HepG2 (cell line): ENCODE measurements at regions not wholly inside any gene's neighbourhood (a gene's known extent, or its start where the extent isn't known, plus 50 kb on each side); places are given as distances from the start of the nearest gene placed in this dataset.

Experiments
- ATAC-seq: fragments of 200-7000 bp; cut with Tn5 transposase; 3 replicates; pipeline ENCODE4 v1.9.1; 2020; ENCODE audit warnings: mild to moderate bottlenecking, moderate library complexity
- BruUV-seq: library from RNA; stranded (reverse); fragments of 400-500 nt; replicated peaks from 2 replicates; lab custom pipeline; 2021; lab: Mats Ljungman, UMichigan
- CTCF ChIA-PET: fragments of 300-600 bp; formaldehyde crosslinking; extraction: SDS; loops from one replicate; lab custom pipeline; 2021; ENCODE audit warnings: low total read pairs, inconsistent platforms, low intra/inter-chr PET ratio; lab: Yijun Ruan, JAX
- POLR2A ChIA-PET: fragments of 350-600 bp; sonication (Branson Sonifier 250); formaldehyde crosslinking; loops from one replicate; lab custom pipeline; 2020; ENCODE audit warnings: antibody characterized with exemption, inconsistent platforms; lab: Yijun Ruan, JAX
- DNase-seq: peaks from one replicate; pipeline ENCODE4 v3.0.0-alpha.2; 2015; ENCODE audit warnings: low spot score
- FAIRE-seq: peaks from 3 replicates; lab custom pipeline; 2011; peaks lifted over from hg19 to GRCh38; lab: Jason Lieb, UNC
- H2AFZ ChIP-seq: one replicate; pipeline ENCODE4 v1.6.1; 2011; ENCODE audit warnings: low read length, inconsistent platforms
- H3K27ac ChIP-seq: fragments of 300-600 bp; 3 replicates; pipeline ENCODE4 v1.8.0; 2011; ENCODE audit warnings: mixed run types, mild to moderate bottlenecking, mixed read lengths, low read length, inconsistent platforms; ENCODE audit not compliant: insufficient read depth; ENCODE audit errors: extremely low read length
- H3K27me3 ChIP-seq, 2 experiments: fragments of 200-600 bp in 1 of 2; 2 replicates in 1 of 2; 3 replicates in 1 of 2; pipeline versions ENCODE4 v1.6.0 to v1.8.0; 2011; ENCODE audit warnings: low read length in 2 of 2, mild to moderate bottlenecking in 2 of 2, moderate library complexity in 2 of 2, inconsistent platforms in 1 of 2; ENCODE audit not compliant: insufficient read depth in 2 of 2, control insufficient read depth in 1 of 2
- H3K36me3 ChIP-seq, 2 experiments: fragments of 200-600 bp in 1 of 2; replicated peaks in 1 of 2; 2 replicates in 1 of 2; 3 replicates in 1 of 2; pipeline versions ENCODE4 v1.5.1 to v1.8.0; 2011; ENCODE audit warnings: low read length in 2 of 2, inconsistent platforms in 1 of 2; ENCODE audit not compliant: insufficient read depth in 2 of 2, control insufficient read depth in 1 of 2
- H3K4me1 ChIP-seq: 2 replicates; pipeline ENCODE4 v1.5.1; 2012; ENCODE audit warnings: low read length, inconsistent platforms; ENCODE audit not compliant: insufficient read depth
- H3K4me2 ChIP-seq: 2 replicates; pipeline ENCODE4 v1.6.0; 2011; ENCODE audit warnings: low read depth, low read length, inconsistent platforms
- H3K4me3 ChIP-seq, 3 experiments: fragments of 200-600 bp in 1 of 3; sonication (generic), shearing (Covaris generic) in 1 of 3; replicated peaks in 1 of 3; 2 replicates each; pipeline ENCODE4 v1.5.1; 2011 to 2016; ENCODE audit warnings: low read length in 3 of 3, inconsistent platforms in 2 of 3, low read depth in 2 of 3, mild to moderate bottlenecking in 2 of 3, control low read depth in 1 of 3, mixed read lengths in 1 of 3; ENCODE audit not compliant: insufficient read depth in 1 of 3
- H3K79me2 ChIP-seq: one replicate; pipeline ENCODE4 v1.6.1; 2011; ENCODE audit warnings: low read length, inconsistent platforms; ENCODE audit not compliant: insufficient read depth
- H3K9ac ChIP-seq: 2 replicates; pipeline ENCODE4 v1.6.0; 2011; ENCODE audit warnings: mild to moderate bottlenecking, low read depth, low read length, inconsistent platforms; ENCODE audit not compliant: insufficient read depth
- H3K9me3 ChIP-seq: 2 replicates; pipeline ENCODE4 v1.5.1; 2012; ENCODE audit warnings: mild to moderate bottlenecking, low read length
- H4K20me1 ChIP-seq: 2 replicates; pipeline ENCODE4 v1.6.0; 2011; ENCODE audit warnings: inconsistent platforms, mild to moderate bottlenecking, low read length, moderate library complexity; ENCODE audit not compliant: insufficient read depth
- CREM ChIP-seq, 2 experiments: sonication (generic) in 1 of 2; formaldehyde crosslinking in 1 of 2; IDR thresholded peaks; 2 replicates each; pipeline versions ENCODE4 v1.4.0 to v1.6.1; 2016 to 2020; ENCODE audit warnings: antibody characterized with exemption in 1 of 2, mild to moderate bottlenecking in 1 of 2, missing genetic modification reagents in 1 of 2
- EED ChIP-seq: sonication (generic); formaldehyde crosslinking; IDR thresholded peaks from 2 replicates; pipeline ENCODE4 v1.5.0; 2020; ENCODE audit warnings: mild to moderate bottlenecking, missing genetic modification reagents
- HDAC2 ChIP-seq: sonication (generic); formaldehyde crosslinking; IDR thresholded peaks from 2 replicates; pipeline ENCODE4 v1.4.0; 2020; ENCODE audit warnings: missing genetic modification reagents
- MIXL1 ChIP-seq: IDR thresholded peaks from 2 replicates; pipeline ENCODE4 v1.6.1; 2016
- MTF2 ChIP-seq: sonication (generic); formaldehyde crosslinking; IDR thresholded peaks from 2 replicates; pipeline ENCODE4 v1.5.0; 2020; ENCODE audit warnings: missing genetic modification reagents, borderline replicate concordance
- RFX3 ChIP-seq: IDR thresholded peaks from 2 replicates; pipeline ENCODE4 v1.6.1; 2016; ENCODE audit warnings: missing biosample characterization, missing genetic modification reagents
- TRIM24 ChIP-seq: sonication (generic); formaldehyde crosslinking; IDR thresholded peaks from 2 replicates; pipeline ENCODE4 v1.8.0; 2022; ENCODE audit warnings: mild to moderate bottlenecking, missing genetic modification reagents
- ZFY ChIP-seq: sonication (generic); formaldehyde crosslinking; IDR thresholded peaks from 2 replicates; pipeline ENCODE4 v1.4.0; 2020; ENCODE audit warnings: missing genetic modification reagents
- ZNF317 ChIP-seq: sonication (generic); formaldehyde crosslinking; IDR thresholded peaks from 2 replicates; pipeline ENCODE4 v1.5.0; 2020; ENCODE audit warnings: mild to moderate bottlenecking, missing genetic modification reagents
- ZNF382 ChIP-seq: sonication (generic); formaldehyde crosslinking; IDR thresholded peaks from 2 replicates; pipeline ENCODE4 v1.5.0; 2020; ENCODE audit warnings: missing genetic modification reagents, mild to moderate bottlenecking, borderline replicate concordance
- ZNF501 ChIP-seq: sonication (generic); formaldehyde crosslinking; IDR thresholded peaks from 2 replicates; pipeline ENCODE4 v1.5.1; 2020; ENCODE audit warnings: mild to moderate bottlenecking, moderate library complexity, missing genetic modification reagents
- ZNF607 ChIP-seq: sonication (generic); formaldehyde crosslinking; IDR thresholded peaks from 2 replicates; pipeline ENCODE4 v1.5.1; 2020; ENCODE audit warnings: missing genetic modification reagents, mild to moderate bottlenecking, borderline replicate concordance
- ZNF674 ChIP-seq: sonication (generic); formaldehyde crosslinking; IDR thresholded peaks from 2 replicates; pipeline ENCODE4 v1.5.0; 2020; ENCODE audit warnings: low read depth, mild to moderate bottlenecking, missing genetic modification reagents
- ZNF773 ChIP-seq: sonication (generic); formaldehyde crosslinking; IDR thresholded peaks from 2 replicates; pipeline ENCODE4 v1.4.0; 2020; ENCODE audit warnings: missing genetic modification reagents, borderline replicate concordance
- WGBS: methylation state at CpG from one replicate; pipeline ENCODE4 v1.1.6; 2017; ENCODE audit warnings: low lambda C conversion rate; 5-methylcytosine and 5-hydroxymethylcytosine counted together
- in situ Hi-C: cut with HindIII; loops from 2 replicates; pipeline ENCODE4 v1.10.0; 2017; ENCODE audit warnings: low pct_unique_long_range_greater_than_20kb; ENCODE audit not compliant: extremely low pct_ligation_motif_present
- intact Hi-C: fragments of 100-400 bp; cut with micrococcal nuclease; formaldehyde crosslinking; loops from one replicate; pipeline ENCODE4 v1.10.0; 2022; ENCODE audit not compliant: unreplicated experiment
- TF ChIP-seq, protein P1 (sequence below): sonication (generic); formaldehyde crosslinking; IDR thresholded peaks from 2 replicates; pipeline ENCODE4 v1.5.1; 2020; ENCODE audit warnings: missing genetic modification reagents, mild to moderate bottlenecking, borderline replicate concordance
- TF ChIP-seq, protein P2 (sequence below): IDR thresholded peaks from 2 replicates; pipeline ENCODE4 v1.6.1; 2016
- TF ChIP-seq, protein P3 (sequence below): sonication (generic); formaldehyde crosslinking; IDR thresholded peaks from 2 replicates; pipeline ENCODE4 v1.5.0; 2020; ENCODE audit warnings: mild to moderate bottlenecking, low read depth, missing genetic modification reagents, borderline replicate concordance
- TF ChIP-seq, protein P4 (sequence below): sonication (generic); formaldehyde crosslinking; conservative IDR thresholded peaks from 2 replicates; pipeline ENCODE4 v1.8.1; 2023; ENCODE audit warnings: missing genetic modification reagents

DNA sequence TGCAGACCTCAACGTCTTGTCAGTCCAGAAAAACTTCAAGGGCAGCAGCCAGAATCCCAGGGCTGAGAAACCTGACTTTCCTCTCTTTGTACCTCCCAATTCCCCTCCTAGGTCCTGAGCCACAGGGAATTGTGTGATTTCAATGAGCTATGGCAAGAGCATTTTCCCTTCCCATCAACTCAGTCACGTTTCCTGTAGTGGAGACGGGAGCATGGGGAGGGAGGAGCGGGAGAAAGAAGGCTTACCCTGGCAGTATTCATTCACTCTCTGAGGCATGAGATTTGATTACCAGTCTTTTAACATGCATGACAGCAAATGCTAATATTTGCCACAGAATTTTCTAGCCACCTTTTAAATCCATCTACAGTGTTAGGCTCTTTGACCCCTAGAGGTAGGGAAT lies 109.4 kb upstream of the TBCA start (continued):
- TF ChIP-seq, protein P1, sequence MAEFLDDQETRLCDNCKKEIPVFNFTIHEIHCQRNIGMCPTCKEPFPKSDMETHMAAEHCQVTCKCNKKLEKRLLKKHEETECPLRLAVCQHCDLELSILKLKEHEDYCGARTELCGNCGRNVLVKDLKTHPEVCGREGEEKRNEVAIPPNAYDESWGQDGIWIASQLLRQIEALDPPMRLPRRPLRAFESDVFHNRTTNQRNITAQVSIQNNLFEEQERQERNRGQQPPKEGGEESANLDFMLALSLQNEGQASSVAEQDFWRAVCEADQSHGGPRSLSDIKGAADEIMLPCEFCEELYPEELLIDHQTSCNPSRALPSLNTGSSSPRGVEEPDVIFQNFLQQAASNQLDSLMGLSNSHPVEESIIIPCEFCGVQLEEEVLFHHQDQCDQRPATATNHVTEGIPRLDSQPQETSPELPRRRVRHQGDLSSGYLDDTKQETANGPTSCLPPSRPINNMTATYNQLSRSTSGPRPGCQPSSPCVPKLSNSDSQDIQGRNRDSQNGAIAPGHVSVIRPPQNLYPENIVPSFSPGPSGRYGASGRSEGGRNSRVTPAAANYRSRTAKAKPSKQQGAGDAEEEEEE (CRISPR knock-in tag), result no peak
- TF ChIP-seq ZNF773 (CRISPR knock-in tag) (no peak), EED (CRISPR knock-in tag) (no peak), ZNF382 (CRISPR knock-in tag) (no peak)

DNA sequence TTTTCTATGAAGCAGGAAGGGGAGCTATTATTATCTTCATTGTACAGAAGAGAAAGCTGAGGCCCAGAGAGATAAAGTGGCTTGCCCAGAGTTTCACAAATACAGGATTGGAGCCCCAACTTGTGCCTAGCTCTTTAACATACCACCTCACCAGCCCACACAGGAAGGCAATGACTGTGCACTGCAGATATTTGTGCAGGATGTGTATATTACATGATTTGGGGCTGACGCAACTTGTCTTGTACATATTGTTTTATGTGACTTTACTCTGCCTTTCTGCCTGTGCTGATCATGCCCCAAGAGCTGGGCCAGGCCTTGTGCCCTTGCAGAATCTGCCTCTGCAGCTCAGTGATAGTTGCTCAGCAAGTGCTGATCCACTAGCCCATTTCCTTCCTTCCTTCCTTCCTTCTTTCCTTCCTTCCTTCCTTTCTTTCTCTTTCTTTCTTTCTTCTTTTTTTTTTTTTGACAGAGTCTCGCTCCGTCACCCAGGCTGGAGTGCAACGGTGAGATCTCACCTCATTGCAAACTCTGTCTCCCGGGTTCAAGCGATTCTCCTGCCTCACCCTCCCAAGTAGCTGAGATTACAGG lies 106.6 kb upstream of the TBCA start:
- no peak for ATAC-seq
- Histone ChIP-seq H3K79me2 (no peaks in the 10 kb centered on the region), H4K20me1 (no peaks in the 10 kb centered on the region), H3K27ac (no peak overlapping the region), H3K36me3 (no peaks in the 10 kb centered on the region), H3K9ac (no peak overlapping the region), H2AFZ (no peak overlapping the region), H3K4me2 (no peak overlapping the region), H3K4me3 (no peak overlapping the region), H3K9me3 (no peaks in the 10 kb centered on the region), H3K4me1 (peaks cover 15% of the 10 kb centered on the region), H3K27me3 (peaks cover 0 to 7% of the 10 kb centered on the region in 2 experiments; a peak in 1 of 5 replicates)
- CTCF ChIA-PET, result no interaction called here
- in situ Hi-C loops (no loop called here), intact Hi-C loops (no loop called here)
- DNase-seq, result no peak
- 58% methylated on average over 5 of the region's 6 CpGs for WGBS
- FAIRE-seq, result no peak
- BruUV-seq, result no TSS peak
- TF ChIP-seq ZNF501 (CRISPR knock-in tag) (no peak), ZNF317 (no peak), MTF2 (CRISPR knock-in tag) (no peak), MIXL1 (no peak), HDAC2 (no peak), RFX3 (CRISPR knock-in tag) (no peak), ZFY (no peak), ZNF674 (no peak), CREM (IDR thresholded peaks at IDR 0.05) (no peak), CREM (CRISPR knock-in tag; IDR thresholded peaks at IDR 0.05) (no peak), ZNF607 (CRISPR knock-in tag) (no peak), TRIM24 (CRISPR knock-in tag) (no peak)
- TF ChIP-seq, protein P2, sequence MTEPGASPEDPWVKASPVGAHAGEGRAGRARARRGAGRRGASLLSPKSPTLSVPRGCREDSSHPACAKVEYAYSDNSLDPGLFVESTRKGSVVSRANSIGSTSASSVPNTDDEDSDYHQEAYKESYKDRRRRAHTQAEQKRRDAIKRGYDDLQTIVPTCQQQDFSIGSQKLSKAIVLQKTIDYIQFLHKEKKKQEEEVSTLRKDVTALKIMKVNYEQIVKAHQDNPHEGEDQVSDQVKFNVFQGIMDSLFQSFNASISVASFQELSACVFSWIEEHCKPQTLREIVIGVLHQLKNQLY (CRISPR knock-in tag), result no peak
- TF ChIP-seq, protein P3, sequence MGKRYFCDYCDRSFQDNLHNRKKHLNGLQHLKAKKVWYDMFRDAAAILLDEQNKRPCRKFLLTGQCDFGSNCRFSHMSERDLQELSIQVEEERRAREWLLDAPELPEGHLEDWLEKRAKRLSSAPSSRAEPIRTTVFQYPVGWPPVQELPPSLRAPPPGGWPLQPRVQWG (CRISPR knock-in tag), result no peak
- TF ChIP-seq, protein P4, sequence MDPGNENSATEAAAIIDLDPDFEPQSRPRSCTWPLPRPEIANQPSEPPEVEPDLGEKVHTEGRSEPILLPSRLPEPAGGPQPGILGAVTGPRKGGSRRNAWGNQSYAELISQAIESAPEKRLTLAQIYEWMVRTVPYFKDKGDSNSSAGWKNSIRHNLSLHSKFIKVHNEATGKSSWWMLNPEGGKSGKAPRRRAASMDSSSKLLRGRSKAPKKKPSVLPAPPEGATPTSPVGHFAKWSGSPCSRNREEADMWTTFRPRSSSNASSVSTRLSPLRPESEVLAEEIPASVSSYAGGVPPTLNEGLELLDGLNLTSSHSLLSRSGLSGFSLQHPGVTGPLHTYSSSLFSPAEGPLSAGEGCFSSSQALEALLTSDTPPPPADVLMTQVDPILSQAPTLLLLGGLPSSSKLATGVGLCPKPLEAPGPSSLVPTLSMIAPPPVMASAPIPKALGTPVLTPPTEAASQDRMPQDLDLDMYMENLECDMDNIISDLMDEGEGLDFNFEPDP (CRISPR knock-in tag), result no peak
- POLR2A ChIA-PET, result no interaction called here
